ENCODE measurements at regions not wholly inside any gene's neighbourhood (a gene's known extent, or its start where the extent isn't known, plus 50 kb on each side); places are given as distances from the start of the nearest gene placed in this dataset.

DNA sequence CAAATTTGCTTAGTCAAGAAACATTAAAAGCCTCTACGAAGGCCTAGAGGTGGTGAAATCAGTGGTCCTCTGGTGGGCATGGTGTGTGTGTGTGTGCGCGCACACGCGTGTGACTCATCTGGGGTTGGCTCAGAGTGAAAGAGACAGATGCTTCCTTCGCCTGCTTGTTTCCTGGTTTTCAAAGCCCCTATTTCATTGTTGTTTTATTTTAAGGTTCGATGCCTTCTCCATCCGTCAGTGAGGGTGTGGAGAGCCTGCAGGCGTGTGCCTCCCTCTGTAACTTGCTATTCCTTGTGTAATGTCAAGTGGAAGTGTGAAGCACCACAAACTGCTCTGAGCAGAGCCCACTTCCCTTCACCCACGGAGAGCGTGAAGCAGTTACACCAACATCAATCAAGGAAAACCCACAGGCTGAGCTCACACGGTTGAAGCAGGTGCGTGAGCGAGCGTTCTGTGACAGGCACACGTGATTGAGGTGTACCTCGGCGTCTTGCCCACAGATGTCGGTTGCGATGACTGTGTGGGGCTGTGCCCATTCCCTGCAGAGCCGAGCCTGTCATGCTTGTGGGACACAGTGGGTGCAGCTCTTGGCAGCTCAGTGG is 233.9 kb downstream of the PRL start:
- Histone ChIP-seq H3K27ac (no peak overlapping the region), H3K4me1 (peaks cover 11% of the 10 kb centered on the region), H3K4me3 (peak overlapping the region; percentile 17), H3K36me3 (no peaks in the 10 kb centered on the region), H3K9me3 (no peaks in the 10 kb centered on the region), H3K27me3 (ENCODE audit: low read depth) (no peaks in the 10 kb centered on the region)
- no peak for TF ChIP-seq CTCF (IDR thresholded peaks at IDR 0.05)
- DNase-seq (peak; percentile 77), ATAC-seq (peak; percentile 96)
- intact Hi-C loops (cut with DNase I), result no loop called here

GRCh38 chr6:22064558-22064957 is 232.3 kb downstream of the PRL start:
- H3K4me3 ChIP-seq, result no peak overlapping the region
- no peaks in the 10 kb centered on the region for H3K27me3 ChIP-seq (ENCODE audit: low read depth)
- DNase-seq (no peak), ATAC-seq (no peak)
- H3K9me3 ChIP-seq, result no peaks in the 10 kb centered on the region
- no peaks in the 10 kb centered on the region for H3K36me3 ChIP-seq
- H3K4me1 ChIP-seq, result peaks cover 11% of the 10 kb centered on the region
- H3K27ac ChIP-seq, result no peak overlapping the region
- TF ChIP-seq CTCF (IDR thresholded peaks at IDR 0.05), result no peak
- intact Hi-C loops (cut with DNase I), result no loop called here

- TF ChIP-seq CTCF (IDR thresholded peaks at IDR 0.05), result no peak
- H3K4me1 ChIP-seq, result peaks cover 11% of the 10 kb centered on the region
- intact Hi-C loops (cut with DNase I), result no loop called here
- no peak for DNase-seq
- H3K9me3 ChIP-seq, result no peaks in the 10 kb centered on the region
- no peaks in the 10 kb centered on the region for H3K27me3 ChIP-seq (ENCODE audit: low read depth)
- H3K4me3 ChIP-seq, result no peak overlapping the region
- no peaks in the 10 kb centered on the region for H3K36me3 ChIP-seq
- no peak overlapping the region for H3K27ac ChIP-seq
- ATAC-seq, result no peak
These were observed 229.7 kb downstream of the PRL start for GRCh38 chr6:22067122-22067521.

- Histone ChIP-seq H3K27me3 (ENCODE audit: low read depth) (no peaks in the 10 kb centered on the region), H3K4me3 (no peak overlapping the region), H3K9me3 (no peaks in the 10 kb centered on the region), H3K27ac (no peak overlapping the region), H3K4me1 (peaks cover 12% of the 10 kb centered on the region), H3K36me3 (no peaks in the 10 kb centered on the region)
- no peak for ATAC-seq
- intact Hi-C loops (cut with DNase I), result no loop called here
- no peak for TF ChIP-seq CTCF (IDR thresholded peaks at IDR 0.05)
- DNase-seq, result no peak
These were observed 229.2 kb downstream of the PRL start for GRCh38 chr6:22067671-22068070.

GRCh38 chr6:22068561-22069305 is 228.1 kb downstream of the PRL start:
- Histone ChIP-seq H3K4me1 (peaks cover 10% of the 10 kb centered on the region), H3K27me3 (ENCODE audit: low read depth) (no peaks in the 10 kb centered on the region), H3K27ac (no peak overlapping the region), H3K4me3 (no peak overlapping the region), H3K9me3 (no peaks in the 10 kb centered on the region), H3K36me3 (no peaks in the 10 kb centered on the region)
- DNase-seq, result no peak
- ATAC-seq, result no peak
- intact Hi-C loops (cut with DNase I), result no loop called here
- no peak for TF ChIP-seq CTCF (IDR thresholded peaks at IDR 0.05)

Data from lower lobe of right lung (tissue), 2 donors.